ENCODE measurements at regions not wholly inside any gene's neighbourhood (a gene's known extent, or its start where the extent isn't known, plus 50 kb on each side); places are given as distances from the start of the nearest gene placed in this dataset.

DNA sequence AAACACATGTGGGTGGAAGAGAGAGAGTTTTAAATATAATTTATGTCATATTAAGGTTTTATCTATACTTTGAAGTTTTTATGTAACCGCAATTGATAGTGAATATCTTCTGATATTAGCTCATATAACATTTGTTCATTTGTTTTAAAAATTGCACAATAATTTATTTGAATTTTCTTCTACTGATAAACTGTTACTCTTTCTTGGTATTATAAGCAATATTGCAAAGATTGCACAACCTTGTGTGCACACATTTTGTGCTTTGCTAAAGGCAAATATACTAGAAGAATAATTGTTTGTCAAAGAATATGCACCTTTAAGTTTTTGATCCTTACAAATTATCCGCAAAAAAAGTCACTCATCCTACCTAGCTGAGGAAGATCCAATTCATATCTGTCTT lies 275.7 kb downstream of the TLR4 start:
- H3K27ac ChIP-seq (ENCODE audit: low read depth, low read length) = no peak overlapping the region
- H2AFZ ChIP-seq (ENCODE audit: low read length) = no peak overlapping the region
- H3K4me1 ChIP-seq (ENCODE audit: insufficient read depth, low read length) = no peaks in the 10 kb centered on the region
- H4K20me1 ChIP-seq (ENCODE audit: insufficient read depth, low read length) = no peaks in the 10 kb centered on the region
- no peak overlapping the region for H3K4me3 ChIP-seq (ENCODE audit: insufficient read depth, low read length)
- no peak for DNase-seq (ENCODE audit: insufficient read length, low spot score, missing footprints)
- no peaks in the 10 kb centered on the region for H3K79me2 ChIP-seq (ENCODE audit: insufficient read depth, low read length)
- no peak overlapping the region for H3K4me2 ChIP-seq (ENCODE audit: insufficient read depth, low read length)
- TF ChIP-seq, protein P1, sequence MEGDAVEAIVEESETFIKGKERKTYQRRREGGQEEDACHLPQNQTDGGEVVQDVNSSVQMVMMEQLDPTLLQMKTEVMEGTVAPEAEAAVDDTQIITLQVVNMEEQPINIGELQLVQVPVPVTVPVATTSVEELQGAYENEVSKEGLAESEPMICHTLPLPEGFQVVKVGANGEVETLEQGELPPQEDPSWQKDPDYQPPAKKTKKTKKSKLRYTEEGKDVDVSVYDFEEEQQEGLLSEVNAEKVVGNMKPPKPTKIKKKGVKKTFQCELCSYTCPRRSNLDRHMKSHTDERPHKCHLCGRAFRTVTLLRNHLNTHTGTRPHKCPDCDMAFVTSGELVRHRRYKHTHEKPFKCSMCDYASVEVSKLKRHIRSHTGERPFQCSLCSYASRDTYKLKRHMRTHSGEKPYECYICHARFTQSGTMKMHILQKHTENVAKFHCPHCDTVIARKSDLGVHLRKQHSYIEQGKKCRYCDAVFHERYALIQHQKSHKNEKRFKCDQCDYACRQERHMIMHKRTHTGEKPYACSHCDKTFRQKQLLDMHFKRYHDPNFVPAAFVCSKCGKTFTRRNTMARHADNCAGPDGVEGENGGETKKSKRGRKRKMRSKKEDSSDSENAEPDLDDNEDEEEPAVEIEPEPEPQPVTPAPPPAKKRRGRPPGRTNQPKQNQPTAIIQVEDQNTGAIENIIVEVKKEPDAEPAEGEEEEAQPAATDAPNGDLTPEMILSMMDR (IDR thresholded peaks at IDR 0.05; ENCODE audit: extremely low read depth, low read depth, low read length) = no peak
- H3K36me3 ChIP-seq (ENCODE audit: insufficient read depth, low read length) = no peaks in the 10 kb centered on the region
- no peaks in the 10 kb centered on the region for H3K27me3 ChIP-seq (ENCODE audit: insufficient read depth, low read length)
- H3K9me3 ChIP-seq (ENCODE audit: low read depth, low read length) = no peaks in the 10 kb centered on the region

DNA sequence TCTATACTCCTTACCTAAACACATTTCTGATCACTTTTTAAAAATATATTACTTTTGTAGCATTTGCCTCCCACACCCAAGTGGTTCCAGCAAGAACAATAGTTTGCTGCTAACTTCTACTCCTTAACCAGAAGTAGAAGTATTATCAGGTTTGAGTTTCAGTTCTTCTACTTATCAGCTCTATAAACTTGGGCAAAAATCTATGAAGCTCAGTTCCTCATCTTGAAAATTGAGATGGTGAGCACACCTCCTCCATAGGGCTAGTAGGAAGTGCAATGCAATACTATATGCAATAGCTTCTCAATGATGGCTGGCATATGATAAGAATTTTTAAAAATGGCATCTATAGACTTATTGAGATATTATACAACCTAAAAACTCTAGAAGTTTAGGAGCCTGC lies 283.7 kb downstream of the TLR4 start:
- no peak overlapping the region for H3K4me3 ChIP-seq (ENCODE audit: insufficient read depth, low read length)
- no peak overlapping the region for H3K4me2 ChIP-seq (ENCODE audit: insufficient read depth, low read length)
- no peak overlapping the region for H3K27ac ChIP-seq (ENCODE audit: low read depth, low read length)
- no peak for DNase-seq (ENCODE audit: insufficient read length, low spot score, missing footprints)
- H3K27me3 ChIP-seq (ENCODE audit: insufficient read depth, low read length) = no peaks in the 10 kb centered on the region
- H3K4me1 ChIP-seq (ENCODE audit: insufficient read depth, low read length) = no peaks in the 10 kb centered on the region
- no peaks in the 10 kb centered on the region for H3K36me3 ChIP-seq (ENCODE audit: insufficient read depth, low read length)
- no peak overlapping the region for H2AFZ ChIP-seq (ENCODE audit: low read length)
- no peaks in the 10 kb centered on the region for H3K9me3 ChIP-seq (ENCODE audit: low read depth, low read length)
- H3K79me2 ChIP-seq (ENCODE audit: insufficient read depth, low read length) = no peaks in the 10 kb centered on the region
- no peaks in the 10 kb centered on the region for H4K20me1 ChIP-seq (ENCODE audit: insufficient read depth, low read length)
- TF ChIP-seq, protein P1 (IDR thresholded peaks at IDR 0.05; ENCODE audit: extremely low read depth, low read depth, low read length) = no peak

DNA sequence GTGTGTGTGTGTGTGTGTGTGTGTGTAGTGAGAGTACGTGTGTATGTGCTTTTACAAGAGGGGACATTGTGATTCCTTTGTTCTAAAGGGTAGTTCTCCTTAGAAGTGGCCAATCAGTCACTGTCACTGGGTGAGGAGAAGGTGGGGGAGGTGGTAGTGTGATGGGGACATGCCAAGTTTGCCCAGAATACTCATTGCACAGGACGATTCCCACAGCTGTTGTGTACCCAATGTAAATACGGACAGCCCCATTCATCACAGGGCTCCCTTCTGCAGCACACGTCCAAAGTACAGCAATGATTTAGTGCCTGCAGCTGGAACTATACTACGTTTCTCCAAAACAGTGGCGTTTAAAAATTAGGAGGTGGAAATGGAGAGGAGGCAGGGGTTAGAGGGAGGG lies 287.8 kb downstream of the TLR4 start:
- TF ChIP-seq, protein P1 (IDR thresholded peaks at IDR 0.05; ENCODE audit: extremely low read depth, low read depth, low read length) = no peak
- no peaks in the 10 kb centered on the region for H4K20me1 ChIP-seq (ENCODE audit: insufficient read depth, low read length)
- H3K36me3 ChIP-seq (ENCODE audit: insufficient read depth, low read length) = no peaks in the 10 kb centered on the region
- no peak overlapping the region for H3K27ac ChIP-seq (ENCODE audit: low read depth, low read length)
- H3K4me2 ChIP-seq (ENCODE audit: insufficient read depth, low read length) = no peak overlapping the region
- no peaks in the 10 kb centered on the region for H3K79me2 ChIP-seq (ENCODE audit: insufficient read depth, low read length)
- H3K4me3 ChIP-seq (ENCODE audit: insufficient read depth, low read length) = no peak overlapping the region
- no peak overlapping the region for H2AFZ ChIP-seq (ENCODE audit: low read length)
- no peaks in the 10 kb centered on the region for H3K4me1 ChIP-seq (ENCODE audit: insufficient read depth, low read length)
- H3K9me3 ChIP-seq (ENCODE audit: low read depth, low read length) = no peaks in the 10 kb centered on the region
- DNase-seq (ENCODE audit: insufficient read length, low spot score, missing footprints) = no peak
- H3K27me3 ChIP-seq (ENCODE audit: insufficient read depth, low read length) = no peaks in the 10 kb centered on the region

DNA sequence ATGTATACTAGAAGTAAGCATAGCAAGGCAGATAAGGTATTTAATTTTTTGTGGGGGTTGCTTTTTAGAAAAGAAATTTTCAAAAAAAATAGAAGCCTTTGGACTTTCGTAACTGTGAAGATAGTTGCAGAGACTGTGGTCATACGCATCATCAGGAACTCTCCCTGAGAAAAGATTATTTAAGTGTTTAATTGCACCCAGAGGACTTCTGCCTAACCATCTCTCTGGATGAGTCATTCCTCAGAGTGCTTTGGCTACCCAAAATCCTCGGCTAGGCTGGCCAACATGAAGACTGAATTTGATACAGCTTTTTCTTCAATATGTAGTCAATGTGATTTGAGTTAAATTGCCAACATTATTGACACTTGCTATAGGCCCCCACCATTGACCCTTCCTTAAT lies 296.4 kb downstream of the TLR4 start:
- no peaks in the 10 kb centered on the region for H3K36me3 ChIP-seq (ENCODE audit: insufficient read depth, low read length)
- H3K4me2 ChIP-seq (ENCODE audit: insufficient read depth, low read length) = no peak overlapping the region
- H3K27ac ChIP-seq (ENCODE audit: low read depth, low read length) = no peak overlapping the region
- H4K20me1 ChIP-seq (ENCODE audit: insufficient read depth, low read length) = no peaks in the 10 kb centered on the region
- H3K9me3 ChIP-seq (ENCODE audit: low read depth, low read length) = peaks cover 2% of the 10 kb centered on the region
- H3K4me3 ChIP-seq (ENCODE audit: insufficient read depth, low read length) = no peak overlapping the region
- no peak for DNase-seq (ENCODE audit: insufficient read length, low spot score, missing footprints)
- H3K4me1 ChIP-seq (ENCODE audit: insufficient read depth, low read length) = no peaks in the 10 kb centered on the region
- no peaks in the 10 kb centered on the region for H3K27me3 ChIP-seq (ENCODE audit: insufficient read depth, low read length)
- H3K79me2 ChIP-seq (ENCODE audit: insufficient read depth, low read length) = no peaks in the 10 kb centered on the region
- no peak overlapping the region for H2AFZ ChIP-seq (ENCODE audit: low read length)
- TF ChIP-seq, protein P1 (IDR thresholded peaks at IDR 0.05; ENCODE audit: extremely low read depth, low read depth, low read length) = no peak
